ENCODE measurements at regions not wholly inside any gene's neighbourhood (a gene's known extent, or its start where the extent isn't known, plus 50 kb on each side); places are given as distances from the start of the nearest gene placed in this dataset.

DNA sequence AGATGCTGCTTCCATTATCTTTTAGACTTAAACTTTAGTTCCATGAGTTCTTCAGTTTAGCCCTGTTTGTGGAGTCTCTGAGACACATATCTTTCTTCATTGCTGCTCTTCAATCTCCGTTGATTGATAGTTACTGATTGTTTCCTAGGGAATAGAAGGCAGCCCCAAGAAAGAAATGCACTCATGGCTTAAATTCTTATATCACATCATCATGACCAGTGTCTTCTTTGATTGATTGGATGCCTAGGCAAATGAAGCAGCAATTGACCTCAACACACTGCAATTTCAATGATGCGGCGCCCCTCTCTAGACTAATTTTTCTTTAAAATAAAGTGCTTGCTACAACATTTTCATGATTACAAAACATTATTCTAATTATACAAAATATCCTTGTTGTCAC is 576.5 kb upstream of the VSTM2A start:
- Mint-ChIP-seq H3K27ac (no peak overlapping the region), H3K9me3 (peaks cover 29% of the 10 kb centered on the region), H3K4me1 (ENCODE audit: low read depth) (no peaks in the 10 kb centered on the region), H3K36me3 (ENCODE audit: low read depth) (no peaks in the 10 kb centered on the region), H3K4me3 (no peak overlapping the region), H3K27me3 (ENCODE audit: low read depth) (no peaks in the 10 kb centered on the region)

DNA sequence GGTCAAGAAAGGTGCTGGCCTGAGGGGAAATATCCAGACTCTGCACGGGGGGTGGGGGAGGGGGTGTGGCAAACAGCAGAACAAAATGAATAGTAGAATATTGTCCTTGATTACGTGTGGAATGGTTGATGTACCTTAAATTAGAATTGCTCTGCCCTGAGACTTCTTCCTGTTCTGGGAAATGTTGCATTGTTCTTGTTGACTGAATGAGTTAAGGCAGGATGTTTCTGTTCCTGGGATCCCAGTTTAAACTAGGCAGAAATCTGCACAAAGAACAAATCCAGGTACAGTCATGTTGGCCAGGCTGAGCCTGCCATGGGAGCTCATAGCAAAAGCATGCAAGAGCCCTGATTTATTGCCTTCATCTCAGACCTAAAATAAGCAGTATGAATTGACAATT is 558.7 kb upstream of the VSTM2A start:
- Mint-ChIP-seq H3K4me1 (ENCODE audit: low read depth) (no peaks in the 10 kb centered on the region), H3K36me3 (ENCODE audit: low read depth) (no peaks in the 10 kb centered on the region), H3K9me3 (peaks cover 47% of the 10 kb centered on the region), H3K27me3 (ENCODE audit: low read depth) (no peaks in the 10 kb centered on the region), H3K27ac (no peak overlapping the region), H3K4me3 (no peak overlapping the region)

DNA sequence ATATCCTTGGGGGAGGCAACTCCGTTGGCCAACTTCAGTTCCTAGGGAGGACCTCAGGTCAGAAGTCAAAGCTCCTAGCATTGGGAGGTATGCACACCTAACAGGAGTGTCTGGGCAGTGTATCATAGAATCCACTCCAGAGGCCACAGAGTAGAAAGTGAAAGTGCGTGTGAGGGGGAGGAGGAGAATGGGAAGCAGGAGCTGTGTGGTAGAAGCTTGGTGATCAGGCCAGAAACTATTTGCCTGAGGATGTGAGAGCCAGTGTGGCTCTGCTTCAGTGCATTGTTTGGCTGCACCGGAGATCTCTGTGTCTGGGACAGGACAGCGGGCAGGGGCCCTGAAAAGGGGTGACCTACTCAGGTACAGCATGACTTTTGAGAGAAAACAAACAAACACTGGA is 557.4 kb upstream of the VSTM2A start:
- Mint-ChIP-seq H3K9me3 (peaks cover 45% of the 10 kb centered on the region), H3K36me3 (ENCODE audit: low read depth) (no peaks in the 10 kb centered on the region), H3K27me3 (ENCODE audit: low read depth) (no peaks in the 10 kb centered on the region), H3K4me3 (no peak overlapping the region), H3K27ac (no peak overlapping the region), H3K4me1 (ENCODE audit: low read depth) (no peaks in the 10 kb centered on the region)

DNA sequence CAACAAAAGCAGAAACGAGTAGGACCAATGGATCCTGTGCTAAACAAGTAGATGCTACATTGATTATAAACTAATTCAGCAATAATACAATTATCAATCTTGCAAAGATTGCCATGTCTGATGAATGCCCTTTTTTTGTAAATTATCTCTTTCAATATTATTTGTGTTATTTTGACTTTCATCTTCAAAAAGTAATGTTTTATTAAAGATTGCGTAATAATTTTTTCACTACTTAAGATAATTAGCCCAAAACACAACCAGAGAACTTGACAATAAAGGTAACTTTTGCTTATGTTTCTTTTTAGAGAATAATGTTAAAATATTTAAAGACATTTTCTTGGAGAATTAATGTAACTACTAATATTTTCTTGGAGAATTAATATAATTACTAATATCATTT is 553.8 kb upstream of the VSTM2A start:
- H3K4me1 Mint-ChIP-seq (ENCODE audit: low read depth), result no peaks in the 10 kb centered on the region
- H3K4me3 Mint-ChIP-seq, result no peak overlapping the region
- peaks cover 24% of the 10 kb centered on the region for H3K9me3 Mint-ChIP-seq
- H3K27me3 Mint-ChIP-seq (ENCODE audit: low read depth), result no peaks in the 10 kb centered on the region
- no peak overlapping the region for H3K27ac Mint-ChIP-seq
- no peaks in the 10 kb centered on the region for H3K36me3 Mint-ChIP-seq (ENCODE audit: low read depth)

DNA sequence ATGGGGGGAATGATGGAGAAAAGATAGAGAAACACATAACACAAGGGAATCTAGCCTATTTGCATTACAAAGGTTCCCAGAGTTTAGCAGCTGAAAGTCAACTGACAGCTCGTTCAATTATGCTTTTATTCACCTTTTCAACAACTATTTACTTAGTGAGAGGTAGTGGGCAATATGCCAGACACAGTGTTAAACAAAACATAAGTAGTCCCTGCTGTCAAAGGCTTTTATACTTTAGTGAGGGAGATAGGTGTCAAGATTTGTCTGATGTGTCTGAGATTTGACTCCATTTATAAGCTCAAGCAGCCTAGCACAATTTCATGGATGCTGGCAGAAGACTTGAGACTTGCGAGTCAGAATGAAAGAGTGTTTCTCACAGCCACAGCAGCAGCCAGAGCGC is 549.0 kb upstream of the VSTM2A start:
- no peaks in the 10 kb centered on the region for H3K36me3 Mint-ChIP-seq (ENCODE audit: low read depth)
- no peaks in the 10 kb centered on the region for H3K4me1 Mint-ChIP-seq (ENCODE audit: low read depth)
- no peaks in the 10 kb centered on the region for H3K27me3 Mint-ChIP-seq (ENCODE audit: low read depth)
- H3K4me3 Mint-ChIP-seq, result no peak overlapping the region
- no peak overlapping the region for H3K27ac Mint-ChIP-seq
- peaks cover 10% of the 10 kb centered on the region for H3K9me3 Mint-ChIP-seq

DNA sequence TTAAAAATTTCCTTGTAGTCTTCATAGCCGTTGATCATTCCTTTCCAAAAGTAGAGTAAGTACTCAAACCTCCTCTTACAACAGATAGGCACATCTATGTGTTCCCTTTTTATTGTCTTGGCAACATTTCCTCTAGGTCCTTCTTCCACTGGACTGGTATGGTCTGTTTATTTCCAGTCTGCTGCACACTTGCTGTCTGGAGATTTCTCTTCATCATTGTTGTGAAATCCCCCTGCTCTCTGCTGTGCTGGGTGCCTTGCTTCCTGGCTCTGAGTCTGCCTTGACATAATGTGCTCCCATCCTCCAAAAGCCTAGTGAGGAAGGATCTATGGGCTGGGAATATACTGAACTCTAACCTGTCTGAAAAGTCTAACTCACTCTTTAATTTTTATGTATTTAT is 545.3 kb upstream of the VSTM2A start:
- Mint-ChIP-seq H3K36me3 (ENCODE audit: low read depth) (no peaks in the 10 kb centered on the region), H3K9me3 (peaks cover 14% of the 10 kb centered on the region), H3K4me1 (ENCODE audit: low read depth) (no peaks in the 10 kb centered on the region), H3K4me3 (no peak overlapping the region), H3K27me3 (ENCODE audit: low read depth) (no peaks in the 10 kb centered on the region), H3K27ac (no peak overlapping the region)

DNA sequence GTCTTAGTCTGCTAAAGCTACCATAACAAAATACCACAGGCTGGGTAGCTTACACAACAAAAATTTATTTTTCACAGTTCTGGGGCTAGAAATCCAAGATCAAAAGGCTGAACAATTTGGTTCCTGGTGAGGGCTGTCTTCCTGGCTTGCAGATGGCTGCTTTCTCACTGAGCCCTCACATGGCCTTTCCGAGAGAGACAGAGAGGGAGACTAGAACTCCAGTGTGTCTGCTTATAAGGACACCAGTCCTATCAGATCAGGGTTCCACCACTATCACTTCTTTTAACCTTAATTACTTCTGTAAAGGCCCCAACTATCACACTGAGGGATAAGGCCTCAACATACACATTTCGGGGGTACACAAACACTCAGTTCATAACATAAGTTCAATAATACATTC is 527.4 kb upstream of the VSTM2A start:
- Mint-ChIP-seq H3K4me1 (ENCODE audit: low read depth) (no peaks in the 10 kb centered on the region), H3K36me3 (ENCODE audit: low read depth) (no peaks in the 10 kb centered on the region), H3K4me3 (no peak overlapping the region), H3K27me3 (ENCODE audit: low read depth) (no peaks in the 10 kb centered on the region), H3K9me3 (peaks cover 30% of the 10 kb centered on the region), H3K27ac (no peak overlapping the region)

DNA sequence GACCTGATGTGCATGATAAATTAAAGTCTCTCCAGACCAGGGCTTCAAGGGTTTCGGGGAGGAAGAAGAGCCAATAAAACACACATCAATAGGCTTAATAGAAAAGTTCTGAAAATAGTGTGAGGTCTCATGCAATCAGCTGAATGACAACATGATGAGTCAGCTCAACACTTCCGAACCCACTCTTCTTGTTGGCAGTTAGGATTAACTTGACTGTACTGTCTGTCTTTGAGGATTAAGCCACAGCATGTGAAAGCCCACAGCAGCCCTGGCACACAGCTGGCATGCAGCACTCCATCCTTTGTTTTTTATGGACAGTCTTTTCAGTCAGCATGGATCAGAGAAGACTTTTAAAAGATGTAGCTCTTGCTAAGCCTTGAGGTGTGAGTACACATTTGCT is 526.9 kb upstream of the VSTM2A start:
- peaks cover 29% of the 10 kb centered on the region for H3K9me3 Mint-ChIP-seq
- H3K27me3 Mint-ChIP-seq (ENCODE audit: low read depth), result no peaks in the 10 kb centered on the region
- H3K4me3 Mint-ChIP-seq, result no peak overlapping the region
- H3K27ac Mint-ChIP-seq, result no peak overlapping the region
- H3K4me1 Mint-ChIP-seq (ENCODE audit: low read depth), result no peaks in the 10 kb centered on the region
- no peaks in the 10 kb centered on the region for H3K36me3 Mint-ChIP-seq (ENCODE audit: low read depth)

DNA sequence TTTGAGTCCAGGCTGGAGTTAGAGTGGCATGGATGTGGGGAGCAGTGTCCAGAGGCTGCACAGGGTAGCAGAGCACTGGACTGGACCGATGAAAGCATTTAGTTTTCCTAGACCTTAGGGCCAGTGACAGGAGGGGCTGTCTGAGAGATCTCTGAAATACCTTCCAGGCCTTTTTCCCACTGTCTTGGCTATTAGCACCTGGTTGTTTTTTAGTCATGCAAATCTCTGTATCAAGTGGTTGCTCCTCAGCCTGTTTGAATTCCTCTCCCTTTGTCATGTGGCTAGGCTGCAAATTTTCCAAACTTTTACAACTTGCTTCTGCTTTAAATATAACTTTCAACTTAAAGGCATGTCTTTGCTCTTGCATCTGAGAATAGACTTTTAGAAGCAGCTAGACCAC is 504.3 kb upstream of the VSTM2A start:
- no peaks in the 10 kb centered on the region for H3K27me3 Mint-ChIP-seq (ENCODE audit: low read depth)
- no peak overlapping the region for H3K4me3 Mint-ChIP-seq
- no peaks in the 10 kb centered on the region for H3K36me3 Mint-ChIP-seq (ENCODE audit: low read depth)
- peaks cover 15% of the 10 kb centered on the region for H3K9me3 Mint-ChIP-seq
- no peaks in the 10 kb centered on the region for H3K4me1 Mint-ChIP-seq (ENCODE audit: low read depth)
- H3K27ac Mint-ChIP-seq, result no peak overlapping the region

DNA sequence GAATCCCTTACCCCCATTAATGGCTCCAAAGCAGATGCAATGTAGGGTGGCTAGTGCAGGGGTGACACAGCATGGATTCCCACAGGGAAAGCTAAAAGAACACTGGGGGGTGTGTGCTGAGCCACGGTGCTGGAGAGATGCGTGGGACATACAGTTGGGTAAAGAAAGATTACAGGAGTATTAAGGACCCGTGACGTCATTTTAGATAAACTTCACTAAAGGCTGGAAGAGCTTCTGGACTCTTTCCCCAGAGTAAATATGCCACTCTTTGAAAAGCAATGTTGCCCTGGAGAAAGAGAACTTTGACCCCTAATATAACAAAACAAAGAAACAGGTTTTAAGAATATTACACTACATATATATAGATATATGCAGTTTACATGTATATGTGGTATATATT is 481.5 kb upstream of the VSTM2A start:
- Mint-ChIP-seq H3K27me3 (ENCODE audit: low read depth) (no peaks in the 10 kb centered on the region), H3K9me3 (peaks cover 32% of the 10 kb centered on the region), H3K4me1 (ENCODE audit: low read depth) (no peaks in the 10 kb centered on the region), H3K27ac (no peak overlapping the region), H3K36me3 (ENCODE audit: low read depth) (no peaks in the 10 kb centered on the region), H3K4me3 (no peak overlapping the region)

DNA sequence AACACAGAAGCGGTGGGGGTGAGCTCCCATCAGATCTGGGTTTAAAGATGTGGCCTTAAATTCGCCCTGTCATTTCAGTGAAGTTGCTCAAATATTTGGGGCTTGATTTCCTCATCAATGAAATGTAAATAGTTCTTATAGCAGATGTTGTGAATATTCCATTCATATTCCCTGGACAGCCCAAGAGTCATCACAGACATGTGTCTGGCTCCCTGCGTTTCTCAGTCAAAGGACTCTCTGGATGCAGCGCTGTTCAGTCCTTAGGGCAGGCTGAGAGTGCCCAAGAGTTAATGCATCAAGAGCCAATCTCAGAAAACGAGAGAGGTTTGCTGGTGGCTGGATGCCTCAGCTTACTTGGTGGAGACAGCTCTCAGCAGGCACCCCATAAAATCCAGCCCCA is 475.5 kb upstream of the VSTM2A start:
- no peaks in the 10 kb centered on the region for H3K4me1 Mint-ChIP-seq (ENCODE audit: low read depth)
- H3K4me3 Mint-ChIP-seq, result no peak overlapping the region
- peaks cover 26% of the 10 kb centered on the region for H3K9me3 Mint-ChIP-seq
- H3K27ac Mint-ChIP-seq, result no peak overlapping the region
- H3K27me3 Mint-ChIP-seq (ENCODE audit: low read depth), result no peaks in the 10 kb centered on the region
- H3K36me3 Mint-ChIP-seq (ENCODE audit: low read depth), result no peaks in the 10 kb centered on the region

DNA sequence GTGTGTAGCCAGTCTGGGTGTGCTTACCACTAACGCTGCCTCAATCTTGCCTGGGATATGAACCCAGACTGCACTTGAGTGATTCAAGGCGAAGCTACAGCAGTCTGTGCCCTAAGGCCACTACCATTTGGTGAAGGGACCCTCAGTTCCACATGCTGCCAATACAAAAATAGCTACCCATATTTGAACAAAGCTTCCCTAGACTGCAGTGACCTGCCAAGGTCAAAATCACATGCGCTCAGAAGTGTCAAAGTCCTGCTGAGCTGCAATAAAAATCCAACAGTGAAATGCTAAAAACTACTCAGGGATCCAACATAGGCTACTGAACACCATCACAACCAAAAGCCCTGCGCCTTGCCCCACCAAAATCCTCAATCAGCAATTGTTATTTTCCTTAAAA is 472.3 kb upstream of the VSTM2A start:
- Mint-ChIP-seq H3K4me3 (no peak overlapping the region), H3K27me3 (ENCODE audit: low read depth) (no peaks in the 10 kb centered on the region), H3K36me3 (ENCODE audit: low read depth) (no peaks in the 10 kb centered on the region), H3K4me1 (ENCODE audit: low read depth) (no peaks in the 10 kb centered on the region), H3K27ac (no peak overlapping the region), H3K9me3 (peaks cover 25% of the 10 kb centered on the region)

DNA sequence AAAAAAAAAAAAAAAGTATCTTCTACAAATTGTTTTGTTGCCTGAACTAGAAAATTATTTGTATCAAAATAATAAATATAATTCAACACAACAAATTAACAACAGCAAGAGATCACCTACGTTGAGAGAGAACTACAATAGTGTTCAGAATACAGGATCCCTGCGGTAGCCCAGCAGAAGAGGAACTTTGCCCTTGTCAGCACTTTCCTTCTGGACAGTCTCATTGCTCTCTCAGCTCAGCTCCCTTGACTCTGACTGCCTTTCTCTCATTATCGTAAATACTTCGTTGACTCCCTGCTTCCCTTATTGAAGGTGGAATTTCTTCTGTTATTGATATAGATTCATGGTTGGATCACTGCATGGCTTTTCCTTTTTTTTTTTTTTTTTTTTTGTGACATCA is 469.5 kb upstream of the VSTM2A start:
- Mint-ChIP-seq H3K36me3 (ENCODE audit: low read depth) (no peaks in the 10 kb centered on the region), H3K27ac (no peak overlapping the region), H3K27me3 (ENCODE audit: low read depth) (no peaks in the 10 kb centered on the region), H3K4me3 (no peak overlapping the region), H3K4me1 (ENCODE audit: low read depth) (no peaks in the 10 kb centered on the region), H3K9me3 (peaks cover 28% of the 10 kb centered on the region)

DNA sequence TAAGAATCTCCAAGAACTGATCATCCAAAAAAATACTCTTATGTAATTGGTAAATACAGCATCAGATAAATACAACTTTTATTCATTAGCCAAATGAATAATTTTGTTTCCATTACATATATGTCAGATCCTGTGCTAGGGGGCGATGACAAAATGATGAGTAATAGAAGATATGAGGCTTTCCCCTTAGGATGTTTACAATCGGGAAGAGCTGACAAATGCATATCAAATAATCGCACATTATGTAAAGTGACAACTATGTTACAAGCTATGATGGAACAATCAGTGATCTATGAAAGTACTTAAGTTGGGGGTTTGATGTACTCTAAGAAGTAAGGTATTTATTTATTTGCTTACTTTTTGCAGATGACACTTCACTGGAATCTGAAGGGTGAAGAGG is 465.6 kb upstream of the VSTM2A start:
- Mint-ChIP-seq H3K27me3 (ENCODE audit: low read depth) (no peaks in the 10 kb centered on the region), H3K4me3 (no peak overlapping the region), H3K9me3 (peaks cover 26% of the 10 kb centered on the region), H3K27ac (no peak overlapping the region), H3K36me3 (ENCODE audit: low read depth) (no peaks in the 10 kb centered on the region), H3K4me1 (ENCODE audit: low read depth) (no peaks in the 10 kb centered on the region)

DNA sequence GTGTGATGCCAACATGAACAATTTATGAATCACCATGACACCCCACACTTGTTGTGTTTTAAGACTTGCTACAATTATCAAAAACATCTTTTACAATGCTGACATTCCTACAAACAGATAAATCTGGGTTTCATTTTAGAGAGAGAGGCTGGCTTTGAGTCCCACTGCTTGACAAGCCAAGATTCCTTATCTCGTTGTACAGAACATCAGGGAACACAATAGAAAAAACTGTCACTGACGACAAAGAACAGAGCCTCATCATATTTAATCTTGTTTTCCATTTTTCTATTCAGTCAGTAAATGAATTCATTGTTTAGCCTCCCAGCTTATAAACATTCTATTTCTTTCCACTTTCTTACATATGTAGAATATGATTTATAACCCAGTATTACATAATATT is 461.6 kb upstream of the VSTM2A start:
- Mint-ChIP-seq H3K9me3 (peaks cover 17% of the 10 kb centered on the region), H3K4me3 (no peak overlapping the region), H3K27ac (no peak overlapping the region), H3K4me1 (ENCODE audit: low read depth) (no peaks in the 10 kb centered on the region), H3K36me3 (ENCODE audit: low read depth) (no peaks in the 10 kb centered on the region), H3K27me3 (ENCODE audit: low read depth) (no peaks in the 10 kb centered on the region)

DNA sequence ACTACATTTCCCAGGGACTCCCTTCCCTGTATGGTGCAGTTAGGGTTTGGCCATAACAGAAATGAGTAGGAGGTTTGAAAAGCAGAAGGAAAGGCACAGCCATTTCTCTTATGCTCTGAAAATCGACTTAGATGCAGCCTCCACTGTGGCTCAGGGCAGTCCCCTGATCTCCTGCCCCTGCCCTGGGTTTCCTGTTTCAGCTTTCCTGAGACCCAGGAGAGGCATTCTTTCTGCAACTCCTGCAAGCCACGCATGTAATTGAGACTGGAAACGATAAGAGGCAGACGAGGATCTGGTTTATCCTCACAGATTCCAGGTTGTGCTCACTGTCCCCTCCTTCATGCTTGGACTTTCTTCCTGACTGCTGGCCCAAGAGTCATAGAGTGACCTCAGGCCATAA is 461.2 kb upstream of the VSTM2A start:
- Mint-ChIP-seq H3K4me1 (ENCODE audit: low read depth) (no peaks in the 10 kb centered on the region), H3K27ac (no peak overlapping the region)

More for the DNA sequence above, 461.2 kb upstream of the VSTM2A start:
- H3K27me3 Mint-ChIP-seq (ENCODE audit: low read depth), result no peaks in the 10 kb centered on the region
- no peak overlapping the region for H3K4me3 Mint-ChIP-seq
- peaks cover 17% of the 10 kb centered on the region for H3K9me3 Mint-ChIP-seq
- H3K36me3 Mint-ChIP-seq (ENCODE audit: low read depth), result no peaks in the 10 kb centered on the region
